NCI-H526 treated with DMSO at 0.1 percent for 48 hours (cell line): ENCODE measurements at regions not wholly inside any gene's neighbourhood (a gene's known extent, or its start where the extent isn't known, plus 50 kb on each side); places are given as distances from the start of the nearest gene placed in this dataset.
"Not testable (repeated sequence)": the region's sequence is repeated elsewhere in the genome, so short reads cannot be mapped to it uniquely, and the experiment has no call there.

ENCODE experiments used
- DNase-seq: peaks from one replicate; lab custom pipeline; 2025; lab: John Stamatoyannopoulos, UW

DNA sequence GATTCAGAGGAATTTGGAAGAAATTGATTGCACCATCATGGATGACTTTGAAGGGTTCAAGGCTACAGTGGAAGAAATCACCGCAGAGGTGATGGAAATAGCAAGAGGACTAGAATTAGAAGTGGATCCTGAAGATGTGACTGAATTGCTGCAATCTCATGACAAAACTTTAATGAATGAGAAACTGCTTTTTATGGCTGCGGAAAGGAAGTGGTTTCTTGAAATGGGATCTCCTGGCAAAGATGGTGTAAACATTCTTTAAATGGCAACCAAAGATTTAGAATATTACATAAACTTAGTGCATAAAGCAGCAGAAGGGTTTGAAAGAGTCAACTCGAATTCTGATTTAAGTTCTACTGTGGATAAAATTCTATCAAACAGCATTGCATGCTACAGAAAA lies 698.6 kb downstream of the PLA2G4A start:
- no peak for DNase-seq

DNA sequence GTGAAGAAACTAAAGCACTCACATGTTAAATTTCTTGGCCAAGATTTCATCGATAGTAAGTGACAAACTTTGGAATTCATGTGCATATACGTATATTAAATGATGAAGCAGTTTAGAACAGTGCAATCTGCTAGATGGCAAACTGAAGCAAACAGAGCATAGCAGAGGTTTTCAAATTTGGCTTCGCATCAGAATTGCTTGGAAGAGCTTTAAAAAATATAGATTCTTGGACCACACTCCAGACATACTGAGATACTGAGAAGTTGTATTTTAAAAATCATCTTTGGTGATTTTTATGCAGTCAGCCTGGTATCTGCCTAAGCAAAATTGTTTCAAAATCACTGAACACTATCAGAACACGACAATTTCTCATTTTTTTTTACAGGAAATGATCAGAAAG lies 709.2 kb downstream of the PLA2G4A start:
- DNase-seq: no peak

DNA sequence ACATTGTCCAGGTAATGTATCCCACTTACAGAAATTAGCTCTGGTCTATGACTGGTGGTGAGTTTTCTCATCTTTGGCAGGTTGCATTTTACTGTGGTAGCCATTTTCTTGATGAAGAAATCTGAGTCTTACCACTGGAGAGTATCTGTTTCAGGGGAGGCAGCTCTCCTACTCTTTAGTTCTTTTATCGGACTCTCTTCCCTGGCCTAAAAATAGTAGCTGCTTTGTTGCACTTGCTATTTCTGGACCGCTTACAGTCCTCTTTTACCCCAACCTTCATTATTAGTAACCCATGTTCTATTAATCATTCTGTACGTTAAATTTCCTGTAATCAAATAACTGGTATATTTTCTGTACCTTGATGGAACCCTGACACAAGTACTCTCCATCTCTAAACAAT lies 720.8 kb downstream of the PLA2G4A start:
- no peak for DNase-seq

DNA sequence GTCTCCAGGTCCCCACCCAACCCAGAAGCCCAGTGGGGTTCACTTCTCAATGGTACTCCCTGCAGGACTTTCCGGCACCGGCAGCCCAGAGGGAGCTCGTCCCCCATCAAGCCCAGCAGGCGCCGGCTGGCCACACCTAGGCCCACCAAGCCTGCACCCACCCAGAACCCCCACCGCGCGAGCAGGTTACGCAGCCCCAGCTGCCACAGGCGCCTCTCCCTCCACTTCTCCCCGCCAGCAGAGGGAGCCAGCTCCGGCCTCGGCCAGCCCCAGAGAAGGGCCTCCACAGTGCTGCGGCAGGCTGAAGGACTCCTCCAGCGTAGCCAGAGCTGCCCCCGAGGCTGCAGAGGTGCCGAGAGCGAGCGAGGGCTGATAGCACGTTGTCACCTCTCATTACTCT lies 722.3 kb downstream of the PLA2G4A start:
- DNase-seq: no peak

DNA sequence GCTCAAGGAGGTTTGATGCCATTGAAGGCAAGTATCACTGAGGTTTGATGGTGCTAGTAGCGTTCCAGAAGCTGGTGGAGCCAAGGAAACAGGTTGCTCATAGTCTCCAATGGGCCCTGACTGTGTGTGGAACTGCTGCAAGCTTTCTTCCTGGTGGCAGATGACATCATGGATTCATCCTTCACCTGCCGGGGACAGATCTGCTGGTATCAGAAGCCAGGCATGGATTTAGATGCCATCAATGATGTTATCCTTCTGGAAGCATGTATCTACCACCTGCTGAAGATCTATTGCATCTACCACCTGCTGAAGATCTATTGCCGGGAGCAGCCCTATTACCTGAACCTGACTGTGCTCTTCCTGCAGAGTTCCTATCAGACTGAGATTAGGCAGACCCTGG lies 734.4 kb downstream of the PLA2G4A start:
- no peak for DNase-seq

DNA sequence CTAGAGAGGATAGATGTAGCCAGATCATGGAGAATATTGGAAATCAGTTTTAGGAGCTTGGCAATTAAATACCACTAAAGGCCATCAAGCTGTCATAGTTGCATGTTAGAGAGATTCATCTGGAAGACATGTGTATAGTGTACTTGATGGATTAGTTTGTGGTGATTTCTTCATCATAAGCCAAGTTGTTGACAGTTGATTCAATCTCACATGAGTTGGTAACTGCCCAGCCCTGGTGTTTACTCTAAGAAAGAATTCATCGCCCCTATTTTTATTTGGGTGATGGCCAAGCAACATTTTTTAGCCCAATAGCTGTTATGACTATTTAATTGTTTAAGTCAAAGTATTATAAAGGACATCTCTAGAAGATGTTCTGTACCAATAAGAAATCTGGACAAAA lies 737.6 kb downstream of the PLA2G4A start:
- no peak for DNase-seq

DNA sequence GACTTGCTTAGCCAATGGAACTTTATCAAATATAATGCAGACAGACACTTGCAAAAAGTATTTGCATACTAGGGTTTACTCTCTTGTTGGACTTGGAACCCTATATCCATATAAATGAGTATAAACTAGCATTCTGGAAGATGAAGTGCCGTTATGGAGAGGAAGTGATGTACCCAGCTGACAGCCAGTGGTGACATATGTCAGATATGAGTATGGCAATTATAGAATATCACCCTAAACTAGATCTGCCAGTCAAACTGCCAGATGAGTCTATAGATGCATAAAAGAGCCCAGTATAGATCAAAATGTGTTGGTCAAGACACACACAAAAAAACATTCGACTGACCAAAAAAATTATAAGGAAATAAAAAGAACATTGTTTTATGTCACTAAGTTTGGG lies 739.3 kb downstream of the PLA2G4A start:
- DNase-seq: peak; percentile 40

DNA sequence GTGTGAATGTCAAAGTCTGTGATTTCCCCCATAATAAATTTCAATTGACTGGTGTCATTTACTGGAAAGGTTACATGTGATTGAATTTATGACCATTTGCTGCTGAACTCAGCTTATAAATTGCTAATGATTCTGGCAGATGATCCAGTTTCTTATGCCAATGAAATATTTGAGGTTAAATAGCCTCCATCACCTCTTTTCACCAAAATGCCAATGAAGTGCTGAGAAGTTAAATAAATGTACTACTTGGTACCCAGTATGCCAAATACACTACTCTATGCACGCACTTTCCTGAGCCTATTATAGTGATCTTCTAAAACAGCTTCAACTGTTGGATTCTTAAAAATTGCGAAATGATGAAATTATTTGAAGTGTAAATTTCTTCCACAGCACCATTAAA lies 741.4 kb downstream of the PLA2G4A start:
- DNase-seq: no peak

DNA sequence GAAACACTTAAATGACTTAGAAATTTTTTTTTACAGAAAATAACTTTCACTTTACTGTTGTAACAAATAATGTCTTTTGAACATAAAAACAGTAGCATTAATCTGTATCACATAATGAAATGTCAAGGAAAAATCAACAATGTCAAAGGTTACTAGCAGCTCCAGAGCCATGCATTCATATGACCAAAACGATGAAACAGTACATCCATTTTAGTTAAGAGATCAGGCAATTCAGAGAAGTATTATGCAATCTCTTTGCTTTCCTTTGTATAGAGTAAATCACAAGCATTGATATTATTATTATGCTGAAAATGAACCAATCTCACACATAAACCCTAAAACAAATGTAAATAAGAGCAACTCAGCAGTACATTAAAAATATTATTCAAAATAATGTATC lies 748.9 kb downstream of the PLA2G4A start:
- no peak for DNase-seq

DNA sequence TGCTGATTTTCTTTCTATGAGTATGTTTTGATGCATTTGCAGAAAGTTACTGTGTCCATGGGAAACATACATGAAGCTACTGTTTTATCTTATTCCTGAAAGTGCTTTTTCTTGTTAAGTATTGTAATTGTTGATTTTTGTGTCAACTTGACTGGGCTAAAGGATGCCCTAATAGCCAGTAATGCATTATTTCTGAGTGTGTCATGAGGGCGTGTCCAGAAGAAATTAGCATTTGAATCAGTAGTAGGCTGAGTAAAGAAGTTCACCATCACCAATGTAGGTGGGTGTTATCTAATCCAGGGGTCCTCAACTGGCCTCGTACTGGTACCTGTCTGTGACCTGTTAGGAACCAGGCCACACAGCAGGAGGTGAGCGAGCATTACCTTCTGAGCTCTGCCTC lies 760.2 kb downstream of the PLA2G4A start:
- DNase-seq: no peak

DNA sequence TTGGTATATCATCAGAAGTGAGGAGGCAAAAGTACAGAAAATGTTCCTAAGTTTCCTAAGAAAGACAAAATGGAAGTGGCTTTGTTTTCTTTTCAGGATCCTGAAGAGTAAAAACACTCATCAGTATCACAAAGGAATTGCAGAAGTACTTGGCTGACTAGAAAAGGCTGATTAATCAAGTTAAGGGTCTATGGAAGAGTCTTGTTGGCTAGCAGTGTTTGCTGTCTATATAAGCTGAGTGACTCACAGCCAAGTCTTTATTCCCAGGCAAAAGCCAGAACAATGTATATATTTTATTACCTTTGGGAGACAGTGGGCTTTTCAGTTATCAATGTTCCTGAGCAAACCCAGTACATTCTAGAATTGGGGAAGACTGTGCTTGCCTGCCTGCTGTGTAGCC lies 777.0 kb downstream of the PLA2G4A start:
- DNase-seq: no peak

DNA sequence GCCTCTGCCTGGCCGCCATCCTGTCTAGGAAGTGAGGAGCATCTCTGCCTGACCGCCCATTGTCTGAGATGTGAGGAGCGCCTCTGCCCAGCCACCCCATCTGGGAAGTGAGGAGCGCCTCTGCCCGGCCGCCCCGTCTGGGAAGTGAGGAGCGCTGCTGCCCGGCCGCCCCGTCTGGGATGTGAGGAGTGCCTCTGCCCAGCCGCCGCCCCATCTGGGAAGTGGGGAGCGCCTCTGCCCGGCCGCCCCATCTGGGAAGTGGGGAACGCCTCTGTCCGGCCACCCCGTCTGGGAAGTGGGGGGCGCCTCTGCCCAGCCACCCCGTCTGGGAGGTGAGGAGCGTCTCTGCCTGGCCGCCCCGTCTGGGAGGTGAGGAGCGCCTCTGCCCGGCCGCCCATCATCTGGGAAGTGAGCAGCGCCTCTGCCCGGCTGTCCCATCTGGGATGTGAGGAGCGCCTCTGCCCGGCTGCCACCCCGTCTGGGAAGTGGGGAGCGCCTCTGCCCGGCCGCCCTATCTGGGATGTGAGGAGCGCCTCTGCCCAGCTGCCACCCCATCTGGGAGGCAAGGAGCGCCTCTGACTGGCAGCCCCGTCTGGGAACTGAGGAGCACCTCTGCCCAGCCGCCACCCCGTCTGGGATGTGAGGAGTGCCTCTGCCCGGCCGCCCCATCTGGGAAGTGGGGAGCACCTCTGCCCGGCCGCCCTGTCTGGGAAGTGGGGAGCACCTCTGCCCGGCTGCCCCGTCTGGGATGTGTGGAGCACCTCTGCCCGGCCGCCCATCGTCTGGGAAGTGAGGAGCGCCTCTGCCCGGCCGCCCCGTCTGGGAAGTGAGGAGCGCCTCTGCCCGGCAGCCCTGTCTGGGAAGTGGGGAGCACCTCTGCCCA lies 787.3 kb downstream of the PLA2G4A start:
- DNase-seq: not testable (repeated sequence)

DNA sequence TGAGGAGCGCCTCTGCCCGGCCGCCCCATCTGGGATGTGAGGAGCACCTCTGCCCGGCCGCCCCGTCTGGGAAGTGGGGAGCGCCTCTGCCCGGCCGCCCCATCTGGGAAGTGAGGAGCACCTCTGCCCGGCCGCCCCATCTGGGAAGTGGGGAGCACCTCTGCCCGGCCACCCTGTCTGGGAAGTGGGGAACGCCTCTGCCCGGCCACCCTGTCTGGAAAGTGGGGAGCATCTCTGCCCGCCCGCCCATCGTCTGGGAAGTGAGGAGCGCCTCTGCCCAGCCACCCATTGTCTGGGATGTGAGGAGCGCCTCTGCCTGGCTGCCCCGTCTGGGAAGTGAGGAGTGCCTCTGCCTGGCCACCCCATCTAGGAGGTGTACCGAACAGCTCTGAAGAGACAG lies 788.1 kb downstream of the PLA2G4A start:
- not testable (repeated sequence) for DNase-seq

DNA sequence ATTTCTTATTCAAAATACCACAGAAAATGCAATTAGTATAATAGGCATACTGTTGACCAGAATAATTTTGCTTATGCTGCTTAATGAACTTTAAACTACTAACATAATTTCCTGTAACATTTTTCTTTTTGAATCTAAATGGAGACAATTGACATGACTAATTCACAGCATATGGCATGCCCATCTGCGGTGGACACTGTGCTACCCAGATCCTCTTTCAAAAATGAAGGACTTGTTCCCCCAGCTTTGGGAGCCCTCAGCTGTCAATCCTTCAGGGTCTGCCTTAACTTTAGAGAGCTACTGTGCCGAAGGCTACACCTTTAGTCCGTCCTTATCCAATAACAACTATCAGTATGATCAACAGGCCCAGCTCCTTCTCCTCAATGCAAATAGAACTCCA lies 789.0 kb downstream of the PLA2G4A start:
- DNase-seq: no peak

DNA sequence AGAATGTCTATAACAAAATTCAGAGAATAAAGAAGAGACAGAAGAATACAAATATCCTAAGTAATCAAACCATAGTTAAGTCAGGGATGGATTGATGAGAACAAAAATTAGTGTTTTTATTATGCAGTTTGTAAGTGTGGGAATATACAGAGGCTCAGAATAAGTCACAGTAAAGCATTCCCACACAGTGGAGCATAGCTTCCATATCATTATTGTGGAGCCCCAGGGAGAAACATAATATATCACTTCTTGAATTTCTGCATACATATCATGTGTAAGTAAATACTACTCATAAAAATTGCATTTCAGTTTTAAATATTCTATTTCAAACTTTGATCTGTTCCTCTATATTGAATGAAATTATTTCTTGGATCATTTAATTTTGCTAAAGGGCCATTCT lies 790.4 kb downstream of the PLA2G4A start:
- no peak for DNase-seq

DNA sequence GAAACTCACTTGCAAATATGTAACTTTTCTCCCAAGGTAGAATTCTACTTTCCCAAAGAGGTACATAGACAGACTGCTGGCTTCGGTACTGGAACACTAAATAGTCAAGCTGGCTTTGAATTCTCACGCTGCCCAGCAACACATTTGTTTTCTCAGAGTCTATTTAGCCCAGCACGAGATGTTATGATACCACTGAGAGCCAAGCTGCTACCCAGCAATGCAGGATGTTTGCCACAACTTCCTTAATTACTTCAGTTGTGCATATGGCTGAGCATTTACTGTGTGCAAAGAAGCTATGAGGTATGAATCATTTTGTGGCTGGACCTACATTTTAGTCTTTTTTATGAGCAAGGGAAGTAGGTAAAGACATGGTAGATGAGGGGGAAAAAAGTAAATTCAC lies 793.2 kb downstream of the PLA2G4A start:
- DNase-seq: no peak

DNA sequence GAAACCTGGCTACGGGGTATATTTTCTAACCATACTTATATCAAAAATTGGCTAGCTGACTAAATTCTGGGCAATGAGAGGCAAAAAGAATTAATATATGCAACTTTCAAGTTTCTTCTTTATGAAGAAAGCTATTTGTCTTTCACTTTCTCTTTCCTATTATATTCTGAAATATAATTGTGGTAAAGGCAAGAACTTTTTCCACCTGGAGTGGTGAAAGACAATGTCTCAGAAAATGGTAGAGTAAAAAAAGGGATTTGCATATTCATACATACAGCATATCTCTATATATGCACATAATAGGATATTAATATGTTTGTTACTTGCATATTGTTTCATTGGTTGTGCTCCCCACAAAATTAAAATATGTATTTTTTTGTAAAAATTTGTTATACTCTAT lies 793.8 kb downstream of the PLA2G4A start:
- DNase-seq: no peak

DNA sequence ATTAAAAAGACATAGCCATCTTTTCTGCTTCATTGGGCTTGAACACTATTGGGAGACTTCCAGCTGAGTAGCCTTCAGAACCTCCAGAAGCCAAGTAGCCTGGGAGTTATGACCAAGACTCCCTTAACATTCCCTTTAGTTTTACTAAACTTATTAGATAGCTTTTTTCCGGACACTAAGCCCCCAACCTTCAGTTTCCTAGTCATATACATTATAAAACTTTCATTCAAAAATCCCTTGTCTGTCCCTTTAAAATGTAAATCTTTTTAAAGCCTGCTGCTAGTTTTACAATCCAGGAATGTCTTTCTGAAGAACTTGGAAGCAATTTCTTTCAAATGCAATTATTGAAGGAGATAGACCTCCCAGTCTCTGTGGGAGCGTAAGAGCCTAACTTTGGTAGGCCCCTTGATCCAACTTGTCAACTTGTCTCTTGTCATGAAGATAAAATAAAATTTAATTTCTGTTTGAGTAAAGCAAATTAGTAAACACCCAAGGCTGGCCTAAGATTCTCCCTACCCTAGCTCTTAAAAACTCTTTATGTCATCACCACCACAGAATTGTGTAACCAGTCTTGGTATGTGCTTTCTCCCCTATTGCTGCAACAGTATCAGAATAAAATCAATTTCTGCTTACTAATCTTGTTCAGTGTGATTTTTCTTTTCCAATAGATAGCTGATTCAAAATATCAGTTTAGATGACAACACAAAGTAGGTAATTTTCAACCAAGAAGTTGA lies 796.2 kb downstream of the PLA2G4A start:
- DNase-seq: no peak

DNA sequence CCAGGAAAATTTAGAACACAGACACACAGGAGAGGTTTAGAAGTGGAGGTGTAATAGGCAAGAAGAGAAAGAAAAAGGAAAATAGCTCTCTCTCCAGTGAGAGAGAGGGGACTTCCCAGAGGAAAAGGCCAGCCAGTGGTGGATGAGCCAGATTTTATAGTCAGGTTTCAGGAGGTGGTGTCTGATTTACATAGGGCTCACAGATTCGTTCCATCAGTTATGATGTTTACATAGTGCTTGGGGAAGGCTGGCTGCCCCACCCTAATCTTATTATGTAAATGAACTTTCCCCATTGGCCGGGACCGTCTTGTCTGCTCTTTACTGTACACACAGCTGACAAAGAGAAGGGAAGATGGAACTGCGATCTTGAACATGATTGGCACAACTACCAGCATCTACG lies 797.3 kb downstream of the PLA2G4A start:
- DNase-seq: peak; percentile 90

DNA sequence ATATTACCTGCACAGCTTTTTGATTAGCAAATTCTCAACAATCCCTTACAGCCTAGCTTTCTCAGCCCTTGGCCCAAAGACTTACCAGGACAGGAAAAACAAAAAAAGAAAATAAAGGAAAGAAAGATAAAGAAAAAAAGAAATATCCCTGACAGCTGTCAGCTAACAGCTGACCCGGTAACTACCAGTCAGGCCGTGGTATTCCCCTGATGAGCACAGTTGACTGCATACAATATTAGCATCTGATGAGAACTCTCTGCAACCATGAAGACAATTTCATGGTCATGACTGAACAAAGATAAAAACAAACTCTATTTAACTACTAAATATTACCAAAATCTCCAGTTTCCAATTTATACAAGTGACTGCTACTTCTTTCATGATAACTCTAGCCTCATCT lies 798.8 kb downstream of the PLA2G4A start:
- no peak for DNase-seq

DNA sequence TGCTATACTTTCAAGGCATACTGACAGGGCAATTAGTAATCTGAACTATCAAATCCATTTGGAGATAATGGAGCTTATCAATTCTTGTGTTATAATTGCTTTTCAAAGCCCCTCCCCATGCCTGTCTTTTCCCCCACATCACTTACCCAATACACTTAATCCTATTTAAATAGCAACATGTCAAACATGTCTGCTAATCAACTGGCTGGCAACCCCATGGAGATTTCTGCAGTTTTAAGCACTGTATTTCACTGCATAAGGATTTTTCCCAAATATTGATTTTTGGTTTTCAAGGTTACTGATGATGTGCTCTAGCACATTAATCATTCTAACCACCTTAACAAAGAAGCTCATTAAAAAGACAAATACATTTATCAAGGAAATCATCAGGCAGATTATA lies 800.3 kb downstream of the PLA2G4A start:
- no peak for DNase-seq

DNA sequence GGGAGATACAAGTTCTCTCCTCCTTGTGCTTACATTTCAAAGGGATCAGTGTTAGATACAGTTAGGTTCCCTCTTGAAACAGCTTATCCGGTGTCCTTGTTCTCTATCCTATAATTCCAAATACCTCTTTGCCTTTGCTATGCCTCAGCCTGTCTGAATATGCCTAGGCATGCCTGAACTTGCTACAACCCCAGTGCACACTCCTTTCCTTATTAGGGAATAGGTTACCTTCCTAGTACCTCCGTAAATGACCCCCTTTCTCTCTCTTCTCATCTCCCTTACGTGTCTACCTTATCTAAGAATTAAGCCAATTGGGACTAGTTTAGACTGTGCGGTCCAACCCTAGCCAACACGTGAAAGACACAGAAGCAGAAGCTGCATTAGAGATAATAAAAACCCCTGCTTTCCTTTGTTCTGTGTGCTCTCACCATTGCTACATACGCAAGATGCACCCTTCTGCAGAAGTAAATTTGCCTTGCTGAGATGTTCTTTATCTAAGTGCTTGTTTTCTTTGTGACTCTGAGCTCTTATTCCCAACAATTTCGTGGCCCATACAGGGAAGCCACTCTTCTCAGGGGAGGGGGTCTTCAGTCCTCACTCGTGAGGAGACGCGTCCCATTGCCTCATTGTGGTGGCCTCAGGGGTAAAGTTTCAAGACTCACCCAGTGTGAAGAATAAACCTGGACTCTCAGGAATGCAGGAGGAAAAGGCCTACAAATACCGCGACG lies 802.1 kb downstream of the PLA2G4A start:
- DNase-seq: no peak

DNA sequence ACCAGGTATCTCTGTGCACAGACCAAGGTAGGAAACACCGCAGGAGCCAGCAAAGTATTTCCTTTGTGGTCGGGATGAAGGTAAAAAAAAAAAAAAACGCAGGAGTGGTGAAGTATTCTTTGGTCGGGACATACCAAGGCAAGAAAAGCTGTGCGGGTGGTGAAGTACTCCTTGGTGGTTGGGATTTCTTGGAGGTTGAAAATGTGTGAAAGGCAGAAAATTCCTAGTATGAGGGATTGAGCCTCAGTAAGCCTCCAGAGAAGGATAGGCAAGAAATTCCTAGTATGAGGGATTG lies 802.6 kb downstream of the PLA2G4A start:
- DNase-seq: no peak
